Fibroblast of lung (primary cell): ENCODE measurements at regions not wholly inside any gene's neighbourhood (a gene's known extent, or its start where the extent isn't known, plus 50 kb on each side); places are given as distances from the start of the nearest gene placed in this dataset.
"Not testable (repeated sequence)": the region's sequence is repeated elsewhere in the genome, so short reads cannot be mapped to it uniquely, and the experiment has no call there.

Experiments used
- DNase-seq, 2 donors: peaks; one replicate each; pipeline versions ENCODE4 v3.0.0 to v3.0.0-alpha.2; 2010; ENCODE audit warnings: low read depth in 2 of 2
- H2AFZ ChIP-seq: 2 replicates; pipeline ENCODE4 v1.5.1; 2012; ENCODE audit warnings: low read length, control low read depth, inconsistent platforms
- H3K27ac ChIP-seq: 2 replicates; pipeline ENCODE4 v1.5.1; 2011; ENCODE audit warnings: low read length, control low read depth; ENCODE audit not compliant: insufficient read depth
- H3K27me3 ChIP-seq: 2 replicates; pipeline ENCODE4 v1.5.1; 2011; ENCODE audit warnings: mild to moderate bottlenecking, low read length; ENCODE audit not compliant: control insufficient read depth, insufficient read depth
- H3K36me3 ChIP-seq: 2 replicates; pipeline ENCODE4 v1.5.1; 2011; ENCODE audit warnings: low read length; ENCODE audit not compliant: control insufficient read depth, insufficient read depth
- H3K4me1 ChIP-seq: 2 replicates; pipeline ENCODE4 v1.5.1; 2011; ENCODE audit warnings: low read length; ENCODE audit not compliant: control insufficient read depth, insufficient read depth; ENCODE audit errors: extremely low read depth
- H3K4me2 ChIP-seq: 2 replicates; pipeline ENCODE4 v1.5.1; 2011; ENCODE audit warnings: low read length, control low read depth; ENCODE audit not compliant: insufficient read depth; ENCODE audit errors: extremely low read depth
- H3K4me3 ChIP-seq, 4 experiments: fragments of 200-600 bp in 1 of 4; sonication (generic) in 1 of 4; replicated peaks in 1 of 4; 2 replicates each; pipeline ENCODE4 v1.5.1; 2011 to 2016; ENCODE audit warnings: low read length in 4 of 4, low read depth in 3 of 4, mild to moderate bottlenecking in 3 of 4, control low read depth in 2 of 4, inconsistent platforms in 1 of 4, mixed read lengths in 1 of 4; ENCODE audit not compliant: insufficient read depth in 1 of 4; ENCODE audit errors: control extremely low read depth in 1 of 4
- H3K79me2 ChIP-seq: 2 replicates; pipeline ENCODE4 v1.5.1; 2012; ENCODE audit warnings: mild to moderate bottlenecking, low read length, inconsistent platforms; ENCODE audit not compliant: control insufficient read depth, insufficient read depth
- H3K9ac ChIP-seq: 2 replicates; pipeline ENCODE4 v1.5.1; 2011; ENCODE audit warnings: mild to moderate bottlenecking, low read length, control low read depth; ENCODE audit not compliant: insufficient read depth
- H3K9me3 ChIP-seq: 2 replicates; pipeline ENCODE4 v1.5.1; 2012; ENCODE audit warnings: low read depth, low read length; ENCODE audit not compliant: control insufficient read depth, insufficient read depth
- H4K20me1 ChIP-seq: 2 replicates; pipeline ENCODE4 v1.5.1; 2011; ENCODE audit warnings: low read length; ENCODE audit not compliant: control insufficient read depth, insufficient read depth; ENCODE audit errors: extremely low read depth

- not testable (repeated sequence) for H3K27ac ChIP-seq, H3K4me2 ChIP-seq, H3K27me3 ChIP-seq, H3K9ac ChIP-seq, DNase-seq, H3K4me3 ChIP-seq, H3K36me3 ChIP-seq, H4K20me1 ChIP-seq, H3K9me3 ChIP-seq, H3K79me2 ChIP-seq, H3K4me1 ChIP-seq, H2AFZ ChIP-seq
Measured at GRCh38 chrY:3206733-3207132, 271.6 kb downstream of the ZFY start.

- H3K4me2 ChIP-seq, H3K9me3 ChIP-seq, H4K20me1 ChIP-seq: not testable (repeated sequence)
Measured at GRCh38 chrY:3213183-3213582, 278.0 kb downstream of the ZFY start.

DNA sequence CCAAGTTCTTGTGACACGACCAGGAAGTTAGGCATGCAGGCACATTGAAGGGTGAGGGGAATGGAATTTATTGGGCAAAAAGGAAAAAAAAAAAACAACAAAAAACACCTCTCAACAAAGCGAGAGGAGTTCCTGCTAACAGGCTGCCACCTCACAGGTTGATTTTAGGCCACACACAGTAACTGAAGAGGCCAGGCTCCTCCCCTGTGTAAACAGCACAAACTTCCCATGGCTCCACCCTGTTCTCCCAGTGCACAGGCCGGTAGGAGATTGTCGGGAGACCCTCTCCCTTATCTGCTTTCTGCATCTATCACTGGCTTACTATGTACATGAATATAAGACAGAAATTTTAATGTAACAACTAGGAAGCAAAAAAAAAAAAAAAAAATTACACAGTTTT lies 283.0 kb downstream of the ZFY start:
- not testable (repeated sequence) for H3K9me3 ChIP-seq, H3K4me1 ChIP-seq, H3K27ac ChIP-seq, H3K4me3 ChIP-seq, H3K9ac ChIP-seq, H3K27me3 ChIP-seq, H3K4me2 ChIP-seq, H3K79me2 ChIP-seq, H3K36me3 ChIP-seq, DNase-seq, H2AFZ ChIP-seq, H4K20me1 ChIP-seq

More at GRCh38 chrY:3213183-3213582, 278.0 kb downstream of the ZFY start:
- H3K79me2 ChIP-seq, DNase-seq, H3K9ac ChIP-seq, H2AFZ ChIP-seq, H3K27ac ChIP-seq, H3K4me3 ChIP-seq, H3K36me3 ChIP-seq, H3K27me3 ChIP-seq, H3K4me1 ChIP-seq: not testable (repeated sequence)

DNA sequence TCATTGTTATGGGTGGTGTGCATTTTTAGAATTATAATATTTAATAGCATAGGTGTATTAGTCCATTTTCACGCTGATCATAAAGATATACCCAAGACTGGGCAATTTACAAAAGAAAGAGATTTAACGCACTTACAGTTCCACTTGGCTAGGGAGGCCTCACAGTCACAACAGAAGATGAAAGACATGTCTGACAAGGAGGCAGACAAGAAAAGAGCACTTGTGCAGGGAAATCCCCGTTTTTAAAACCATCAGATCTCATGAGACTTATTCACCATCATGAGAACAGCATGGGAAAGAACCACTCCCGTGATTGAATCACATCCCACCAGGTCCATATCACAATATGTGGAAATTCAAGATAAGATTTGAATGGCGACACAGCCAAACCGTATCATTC lies 283.4 kb downstream of the ZFY start:
- not testable (repeated sequence) for H3K27me3 ChIP-seq, H2AFZ ChIP-seq, H3K27ac ChIP-seq, H3K79me2 ChIP-seq, H3K36me3 ChIP-seq, H3K4me3 ChIP-seq, H3K9ac ChIP-seq, H4K20me1 ChIP-seq, H3K4me1 ChIP-seq, H3K4me2 ChIP-seq, DNase-seq, H3K9me3 ChIP-seq

GRCh38 chrY:3262911-3263310 lies 316.0 kb upstream of the TGIF2LY start:
- H3K9me3 ChIP-seq, H3K9ac ChIP-seq, H3K36me3 ChIP-seq, H3K4me2 ChIP-seq, H3K4me1 ChIP-seq, H3K27ac ChIP-seq, H2AFZ ChIP-seq, H3K4me3 ChIP-seq, H4K20me1 ChIP-seq, H3K79me2 ChIP-seq, DNase-seq, H3K27me3 ChIP-seq: not testable (repeated sequence)

GRCh38 chrY:3288063-3288462 lies 290.8 kb upstream of the TGIF2LY start:
- H2AFZ ChIP-seq, H3K9ac ChIP-seq, H3K79me2 ChIP-seq, H3K27ac ChIP-seq, H3K27me3 ChIP-seq, H3K4me2 ChIP-seq, H3K9me3 ChIP-seq, H3K36me3 ChIP-seq, H3K4me1 ChIP-seq, DNase-seq, H3K4me3 ChIP-seq, H4K20me1 ChIP-seq: not testable (repeated sequence)

GRCh38 chrY:3297235-3297634 lies 281.6 kb upstream of the TGIF2LY start:
- not testable (repeated sequence) for H3K79me2 ChIP-seq, H3K9me3 ChIP-seq, H3K4me1 ChIP-seq, H3K36me3 ChIP-seq, H3K27ac ChIP-seq, H3K4me2 ChIP-seq, H3K9ac ChIP-seq, H2AFZ ChIP-seq, H3K27me3 ChIP-seq, H4K20me1 ChIP-seq, H3K4me3 ChIP-seq, DNase-seq
